MM.1S (cell line): ENCODE measurements at regions not wholly inside any gene's neighbourhood (a gene's known extent, or its start where the extent isn't known, plus 50 kb on each side); places are given as distances from the start of the nearest gene placed in this dataset.

ENCODE experiments used
- DNase-seq: peaks from one replicate; pipeline ENCODE4 v3.0.0-alpha.2; 2015
- H2AFZ ChIP-seq: fragments of 300-600 bp; sonication (generic); 2 replicates; pipeline ENCODE4 v1.6.0; 2016; ENCODE audit warnings: antibody characterized with exemption, low read length
- H3F3A ChIP-seq: fragments of 300-600 bp; sonication (generic); 2 replicates; pipeline ENCODE4 v1.6.1; 2016; ENCODE audit warnings: mild to moderate bottlenecking, antibody characterized with exemption, low read length, moderate library complexity, mixed read lengths; ENCODE audit not compliant: insufficient read depth
- H3K27ac ChIP-seq: fragments of 300-600 bp; sonication (generic); 2 replicates; pipeline ENCODE4 v1.5.1; 2016; ENCODE audit warnings: mild to moderate bottlenecking, low read length
- H3K27me3 ChIP-seq: fragments of 300-600 bp; sonication (generic); replicated peaks from 2 replicates; pipeline ENCODE4 v1.6.0; 2016; ENCODE audit warnings: low read length; ENCODE audit not compliant: insufficient read depth
- H3K36me3 ChIP-seq: fragments of 300-600 bp; sonication (generic); replicated peaks from 2 replicates; pipeline ENCODE4 v1.6.1; 2016; ENCODE audit warnings: mild to moderate bottlenecking, low read length, mixed read lengths; ENCODE audit not compliant: insufficient read depth
- H3K4me1 ChIP-seq: fragments of 300-600 bp; sonication (generic); 2 replicates; pipeline ENCODE4 v1.6.1; 2016; ENCODE audit warnings: low read length, mixed read lengths
- H3K4me2 ChIP-seq: fragments of 300-600 bp; sonication (generic); 2 replicates; pipeline ENCODE4 v1.6.0; 2016; ENCODE audit warnings: low read depth, low read length
- H3K4me3 ChIP-seq: fragments of 300-600 bp; sonication (generic); 2 replicates; pipeline ENCODE4 v1.5.1; 2016; ENCODE audit warnings: low read length, mixed read lengths
- H3K79me2 ChIP-seq: fragments of 300-600 bp; sonication (generic); 2 replicates; pipeline ENCODE4 v1.6.1; 2016; ENCODE audit warnings: mixed run types, low read length, mixed read lengths
- H3K9ac ChIP-seq: fragments of 300-600 bp; sonication (generic); 2 replicates; pipeline ENCODE4 v1.6.1; 2016; ENCODE audit warnings: low read length, mixed read lengths
- H3K9me2 ChIP-seq: fragments of 300-600 bp; sonication (generic); replicated peaks from 2 replicates; pipeline ENCODE4 v1.6.1; 2016; ENCODE audit warnings: mild to moderate bottlenecking, low read length, mixed read lengths; ENCODE audit not compliant: insufficient read depth
- H3K9me3 ChIP-seq: fragments of 300-600 bp; sonication (generic); replicated peaks from 2 replicates; pipeline ENCODE4 v1.6.1; 2016; ENCODE audit warnings: mild to moderate bottlenecking, low read length, mixed read lengths; ENCODE audit not compliant: insufficient read depth
- H4K20me1 ChIP-seq: fragments of 300-600 bp; sonication (generic); 2 replicates; pipeline ENCODE4 v1.6.1; 2016; ENCODE audit warnings: mild to moderate bottlenecking, low read length, moderate library complexity, mixed read lengths; ENCODE audit not compliant: insufficient read depth
- CTCF ChIP-seq: fragments of 300-600 bp; sonication (generic); IDR thresholded peaks from 2 replicates; pipeline ENCODE4 v1.5.1; 2016; ENCODE audit warnings: antibody characterized with exemption, low read length, mixed read lengths
- EZH2 ChIP-seq: fragments of 300-600 bp; sonication (generic); optimal IDR thresholded peaks from 2 replicates; pipeline ENCODE3; 2017; ENCODE audit warnings: low read depth, mild to moderate bottlenecking, antibody characterized with exemption, low read length, mixed read lengths
- EZH2phosphoT487 ChIP-seq: fragments of 300-600 bp; sonication (generic); IDR thresholded peaks from 2 replicates; pipeline ENCODE4 v1.6.1; 2018; ENCODE audit warnings: antibody characterized with exemption, low read length

DNA sequence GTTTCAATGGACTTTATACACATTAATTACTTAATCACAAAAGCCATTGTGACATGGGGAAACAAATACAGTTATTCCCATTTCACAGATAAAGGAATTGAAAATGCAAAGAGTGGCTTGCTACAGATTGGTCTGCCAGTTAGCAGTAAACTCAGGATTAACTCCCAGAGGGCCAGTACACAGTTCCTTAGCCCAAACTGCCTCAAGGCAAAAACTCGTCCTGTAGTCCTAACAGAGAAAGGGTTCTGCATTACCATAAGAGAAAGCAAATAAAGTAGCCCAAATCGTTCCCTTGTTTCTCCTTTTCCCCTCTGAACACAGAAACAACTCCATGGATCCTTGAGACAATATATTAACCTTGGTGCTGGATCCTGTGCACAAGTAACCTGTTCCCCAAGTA lies 274.4 kb downstream of the LRIG3 start:
- Histone ChIP-seq H3K9me2 (no peaks in the 10 kb centered on the region), H3K79me2 (no peaks in the 10 kb centered on the region), H3K9me3 (no peaks in the 10 kb centered on the region), H3K27ac (no peak overlapping the region), H3K4me2 (no peak overlapping the region), H3K4me1 (no peaks in the 10 kb centered on the region), H3K36me3 (no peaks in the 10 kb centered on the region), H3F3A (no peaks in the 10 kb centered on the region), H3K27me3 (no peaks in the 10 kb centered on the region), H3K9ac (no peak overlapping the region), H4K20me1 (no peaks in the 10 kb centered on the region), H3K4me3 (no peak overlapping the region), H2AFZ (no peak overlapping the region)
- TF ChIP-seq EZH2phosphoT487 (no peak), CTCF (no peak), EZH2 (no peak)
- DNase-seq: no peak

DNA sequence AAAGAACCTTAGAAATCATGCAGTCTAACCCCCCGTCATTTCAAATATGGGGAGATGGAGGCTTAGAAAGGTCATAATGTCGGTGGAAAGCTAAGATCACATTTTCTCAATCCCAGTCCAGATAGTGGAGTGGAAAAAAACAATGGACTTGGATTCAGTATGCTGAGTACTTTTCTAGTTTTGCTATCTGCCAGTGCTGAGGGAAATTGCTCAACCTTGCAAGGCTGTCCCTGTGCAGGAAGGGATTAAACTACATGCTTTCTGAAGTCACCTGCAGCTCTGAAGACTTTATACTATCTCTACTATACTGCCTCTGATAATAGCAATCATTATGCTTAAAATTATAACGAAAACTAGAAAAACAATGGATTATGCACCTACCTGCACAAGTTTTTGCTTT lies 272.8 kb downstream of the LRIG3 start:
- H3K27ac ChIP-seq: no peak overlapping the region
- no peaks in the 10 kb centered on the region for H3K9me2 ChIP-seq
- no peak overlapping the region for H3K9ac ChIP-seq
- no peak overlapping the region for H3K4me2 ChIP-seq
- no peaks in the 10 kb centered on the region for H3K27me3 ChIP-seq
- no peaks in the 10 kb centered on the region for H3F3A ChIP-seq
- no peaks in the 10 kb centered on the region for H3K9me3 ChIP-seq
- no peaks in the 10 kb centered on the region for H3K4me1 ChIP-seq
- no peaks in the 10 kb centered on the region for H3K79me2 ChIP-seq
- H3K4me3 ChIP-seq: no peak overlapping the region
- H2AFZ ChIP-seq: no peak overlapping the region
- H4K20me1 ChIP-seq: no peaks in the 10 kb centered on the region
- H3K36me3 ChIP-seq: no peaks in the 10 kb centered on the region
- no peak for DNase-seq
- TF ChIP-seq EZH2 (no peak), CTCF (no peak), EZH2phosphoT487 (no peak)

GRCh38 chr12:58648176-58648575 lies 272.1 kb downstream of the LRIG3 start:
- Histone ChIP-seq H3K79me2 (no peaks in the 10 kb centered on the region), H3K4me1 (no peaks in the 10 kb centered on the region), H3F3A (no peaks in the 10 kb centered on the region), H2AFZ (no peak overlapping the region), H3K9me3 (no peaks in the 10 kb centered on the region), H3K27ac (no peak overlapping the region), H3K27me3 (no peaks in the 10 kb centered on the region), H3K9ac (no peak overlapping the region), H3K9me2 (no peaks in the 10 kb centered on the region), H3K36me3 (no peaks in the 10 kb centered on the region), H3K4me2 (no peak overlapping the region), H3K4me3 (no peak overlapping the region), H4K20me1 (no peaks in the 10 kb centered on the region)
- TF ChIP-seq EZH2 (no peak), EZH2phosphoT487 (no peak), CTCF (no peak)
- no peak for DNase-seq

- TF ChIP-seq EZH2 (no peak), EZH2phosphoT487 (no peak), CTCF (no peak)
These were observed 268.5 kb downstream of the LRIG3 start for GRCh38 chr12:58651850-58652249.

More at GRCh38 chr12:58651850-58652249, 268.5 kb downstream of the LRIG3 start:
- Histone ChIP-seq H3F3A (no peaks in the 10 kb centered on the region), H3K9ac (no peak overlapping the region), H3K27me3 (no peaks in the 10 kb centered on the region), H4K20me1 (no peaks in the 10 kb centered on the region), H3K79me2 (no peaks in the 10 kb centered on the region), H3K27ac (no peak overlapping the region), H3K4me1 (no peaks in the 10 kb centered on the region), H2AFZ (no peak overlapping the region), H3K4me3 (no peak overlapping the region), H3K9me3 (no peaks in the 10 kb centered on the region), H3K9me2 (no peaks in the 10 kb centered on the region), H3K36me3 (no peaks in the 10 kb centered on the region), H3K4me2 (no peak overlapping the region)
- no peak for DNase-seq
